Naive thymus-derived CD4-positive, alpha-beta T cell (primary cell): ENCODE measurements at regions not wholly inside any gene's neighbourhood (a gene's known extent, or its start where the extent isn't known, plus 50 kb on each side); places are given as distances from the start of the nearest gene placed in this dataset.

Experiments used
- ATAC-seq: fragments of 150-1000 bp; cut with Tn5 transposase; 2 replicates; pipeline ENCODE4 v1.10.0; 2021; ENCODE audit warnings: mild to moderate bottlenecking, moderate library complexity
- CTCF ChIA-PET: fragments of 350-600 bp; sonication (Branson Sonifier 250); formaldehyde crosslinking; loops from one replicate; lab custom pipeline; 2021; ENCODE audit warnings: antibody characterized with exemption; lab: Charles Lee
- POLR2A ChIA-PET: fragments of 350-600 bp; sonication (Branson Sonifier 250); formaldehyde crosslinking; loops from one replicate; lab custom pipeline; 2021; ENCODE audit warnings: antibody characterized with exemption, inconsistent platforms; lab: Charles Lee
- DNase-seq, 9 donors: peaks; one replicate each; pipeline versions ENCODE4 v3.0.0 to v3.0.0-alpha.2; 2020 to 2022; ENCODE audit warnings: mixed read lengths in 1 of 9
- H3K27ac ChIP-seq: one replicate; pipeline ENCODE4 v1.7.0; 2013; ENCODE audit warnings: mild to moderate bottlenecking, low read depth, low read length, moderate library complexity
- H3K27me3 ChIP-seq, 2 donors: one replicate each; pipeline ENCODE4 v1.7.0; 2013; ENCODE audit warnings: low read length in 2 of 2, mild to moderate bottlenecking in 2 of 2, moderate library complexity in 2 of 2; ENCODE audit not compliant: control insufficient read depth in 2 of 2, insufficient read depth in 2 of 2
- H3K36me3 ChIP-seq, 3 experiments: 1 replicate in 2 of 3; 2 replicates in 1 of 3; pipeline ENCODE4 v1.7.0; 2013; ENCODE audit warnings: low read length in 3 of 3, mild to moderate bottlenecking in 3 of 3, moderate library complexity in 1 of 3; ENCODE audit not compliant: insufficient read depth in 3 of 3, control insufficient read depth in 2 of 3
- H3K4me1 ChIP-seq, 2 donors: one replicate each; pipeline ENCODE4 v1.7.0; 2013; ENCODE audit warnings: low read length in 2 of 2, mild to moderate bottlenecking in 2 of 2, moderate library complexity in 1 of 2; ENCODE audit not compliant: control insufficient read depth in 2 of 2, insufficient read depth in 2 of 2
- H3K4me3 ChIP-seq: 2 replicates; pipeline ENCODE4 v1.7.0; 2013; ENCODE audit warnings: mild to moderate bottlenecking, low read length
- H3K9me3 ChIP-seq, 3 experiments: 1 replicate in 2 of 3; 2 replicates in 1 of 3; pipeline ENCODE4 v1.7.0; 2013; ENCODE audit warnings: low read length in 3 of 3; ENCODE audit not compliant: control insufficient read depth in 2 of 3
- H3K27ac Mint-ChIP-seq, 9 donors: one replicate each; pipeline ENCODE4 v1.8.0; 2020 to 2022; ENCODE audit warnings: mixed read lengths in 9 of 9, mild to moderate bottlenecking in 8 of 9, moderate library complexity in 5 of 9, inconsistent platforms in 2 of 9
- H3K27me3 Mint-ChIP-seq, 5 donors: one replicate each; pipeline ENCODE4 v1.8.0; 2021 to 2022; ENCODE audit warnings: mixed read lengths in 5 of 5, mild to moderate bottlenecking in 1 of 5
- H3K36me3 Mint-ChIP-seq, 5 donors: one replicate each; pipeline ENCODE4 v1.8.0; 2020 to 2022; ENCODE audit warnings: mixed read lengths in 5 of 5, mild to moderate bottlenecking in 3 of 5, inconsistent platforms in 1 of 5
- H3K4me1 Mint-ChIP-seq, 7 donors: one replicate each; pipeline ENCODE4 v1.8.0; 2020 to 2022; ENCODE audit warnings: mixed read lengths in 7 of 7, mild to moderate bottlenecking in 3 of 7, inconsistent platforms in 1 of 7
- H3K4me3 Mint-ChIP-seq, 10 donors: one replicate each; pipeline ENCODE4 v1.8.0; 2020 to 2022; ENCODE audit warnings: mild to moderate bottlenecking in 10 of 10, mixed read lengths in 10 of 10, moderate library complexity in 6 of 10, inconsistent platforms in 2 of 10
- H3K9me3 Mint-ChIP-seq, 11 donors: one replicate each; pipeline ENCODE4 v1.8.0; 2020 to 2022; ENCODE audit warnings: mixed read lengths in 11 of 11, mild to moderate bottlenecking in 4 of 11, inconsistent platforms in 1 of 11, moderate library complexity in 1 of 11
- intact Hi-C, 2 donors: fragments of 100-400 bp; cut with micrococcal nuclease; formaldehyde crosslinking; loops; one replicate each; pipeline ENCODE4 v1.15.1; 2023

DNA sequence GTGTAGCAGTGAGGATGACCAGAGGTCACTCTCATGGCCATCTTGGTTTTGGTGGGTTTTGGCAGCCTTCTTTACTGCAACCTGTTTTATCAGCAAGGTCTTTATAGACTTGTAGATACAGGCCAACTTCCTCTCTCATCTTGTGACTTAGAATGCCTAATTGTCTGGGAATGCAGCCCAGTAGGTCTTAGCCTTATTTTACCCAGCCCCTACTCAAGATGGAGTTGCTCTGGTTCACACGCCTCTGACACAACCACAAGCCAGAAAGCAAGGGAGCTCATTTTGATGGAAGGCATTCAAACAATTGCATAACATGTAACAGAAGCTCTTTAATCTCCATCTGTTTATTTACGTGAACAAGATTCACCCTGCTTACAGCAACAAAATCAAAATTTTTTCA is 492.0 kb upstream of the SULF2 start:
- H3K27me3 ChIP-seq, result no peaks in the 10 kb centered on the region
- Mint-ChIP-seq H3K27ac (no peak overlapping the region), H3K36me3 (peaks cover 0 to 4% (median 0%) of the 10 kb centered on the region in 5 donors), H3K9me3 (peaks cover 0 to 23% (median 5%) of the 10 kb centered on the region in 11 donors), H3K4me1 (no peaks in the 10 kb centered on the region), H3K4me3 (no peak overlapping the region), H3K27me3 (peaks cover 2 to 36% (median 31%) of the 10 kb centered on the region in 5 donors)
- no peaks in the 10 kb centered on the region for H3K4me1 ChIP-seq
- no peak overlapping the region for H3K4me3 ChIP-seq
- intact Hi-C loops, result no loop called here
- no peaks in the 10 kb centered on the region for H3K36me3 ChIP-seq
- DNase-seq, result no peak
- no peaks in the 10 kb centered on the region for H3K9me3 ChIP-seq
- ATAC-seq, result no peak
- CTCF ChIA-PET, result no interaction called here
- H3K27ac ChIP-seq, result no peak overlapping the region
- POLR2A ChIA-PET, result no interaction called here

DNA sequence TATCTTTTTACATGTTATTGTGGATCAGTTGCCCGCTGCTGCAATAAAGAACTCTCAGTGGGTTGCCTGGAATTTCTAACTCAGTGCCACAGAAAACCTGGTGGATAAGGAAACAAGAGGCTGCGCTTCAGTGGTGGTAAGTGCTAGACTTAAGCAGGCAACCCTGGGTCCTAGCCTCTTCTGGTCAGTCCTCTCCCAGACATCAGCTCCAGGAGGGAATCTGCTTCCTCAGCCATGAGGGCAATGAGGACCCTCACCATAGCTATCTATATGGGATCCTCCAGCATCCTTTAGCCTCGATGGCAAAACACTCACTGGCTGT is 490.7 kb upstream of the SULF2 start:
- Mint-ChIP-seq H3K4me1 (no peaks in the 10 kb centered on the region), H3K36me3 (peaks cover 0 to 4% (median 0%) of the 10 kb centered on the region in 5 donors), H3K9me3 (peaks cover 0 to 23% (median 5%) of the 10 kb centered on the region in 11 donors), H3K4me3 (no peak overlapping the region), H3K27me3 (peaks cover 4 to 35% (median 29%) of the 10 kb centered on the region in 5 donors), H3K27ac (no peak overlapping the region)
- Histone ChIP-seq H3K4me3 (no peak overlapping the region), H3K4me1 (no peaks in the 10 kb centered on the region), H3K27ac (no peak overlapping the region), H3K9me3 (no peaks in the 10 kb centered on the region), H3K36me3 (no peaks in the 10 kb centered on the region), H3K27me3 (no peaks in the 10 kb centered on the region)
- ATAC-seq (no peak), DNase-seq (no peak)
- intact Hi-C loops, result no loop called here
- ChIA-PET POLR2A (no interaction called here), CTCF (no interaction called here)

DNA sequence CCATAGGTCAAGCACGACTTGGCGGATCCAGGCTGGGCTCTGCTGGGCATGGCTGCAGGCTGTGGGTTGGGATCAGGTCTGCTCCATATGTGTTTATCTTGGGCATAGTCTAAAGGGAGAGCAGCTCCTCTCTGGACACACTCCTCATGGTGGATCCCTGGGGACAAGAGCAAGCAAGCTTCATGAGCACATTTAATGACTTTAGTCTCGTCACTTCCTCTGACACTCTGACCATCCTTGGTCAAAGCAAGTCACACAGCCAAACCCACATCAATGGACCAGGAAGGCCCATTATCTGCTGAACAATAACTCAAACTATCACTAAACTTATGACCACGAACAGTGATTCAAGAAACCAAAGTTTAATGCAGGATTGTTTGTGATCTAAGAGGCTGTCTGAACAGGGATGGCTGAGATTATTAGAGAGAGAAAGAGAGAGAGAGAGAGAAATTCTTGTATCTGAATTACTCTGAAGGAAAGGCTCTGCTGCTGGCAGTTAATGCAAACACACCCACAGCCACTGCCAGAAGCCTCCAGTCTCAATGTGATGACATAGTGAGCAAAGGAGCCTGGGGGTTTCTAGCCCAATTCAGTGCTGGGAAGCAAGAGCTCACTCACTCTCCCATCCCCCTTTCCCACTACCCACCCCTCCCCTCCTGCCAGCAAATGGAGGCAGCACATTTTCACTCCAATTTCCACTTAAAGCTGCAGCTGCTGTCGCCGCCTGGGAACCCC is 490.2 kb upstream of the SULF2 start:
- intact Hi-C loops, result no loop called here
- Mint-ChIP-seq H3K27me3 (peaks cover 4 to 32% (median 29%) of the 10 kb centered on the region in 5 donors), H3K9me3 (peaks cover 0 to 23% (median 5%) of the 10 kb centered on the region in 11 donors), H3K36me3 (peaks cover 0 to 4% (median 0%) of the 10 kb centered on the region in 5 donors), H3K4me1 (no peaks in the 10 kb centered on the region), H3K4me3 (no peak overlapping the region), H3K27ac (no peak overlapping the region)
- ChIA-PET POLR2A (no interaction called here), CTCF (no interaction called here)
- Histone ChIP-seq H3K27me3 (no peaks in the 10 kb centered on the region), H3K4me3 (no peak overlapping the region), H3K9me3 (no peaks in the 10 kb centered on the region), H3K27ac (no peak overlapping the region), H3K36me3 (no peaks in the 10 kb centered on the region), H3K4me1 (no peaks in the 10 kb centered on the region)
- no peak for DNase-seq
- no peak for ATAC-seq

DNA sequence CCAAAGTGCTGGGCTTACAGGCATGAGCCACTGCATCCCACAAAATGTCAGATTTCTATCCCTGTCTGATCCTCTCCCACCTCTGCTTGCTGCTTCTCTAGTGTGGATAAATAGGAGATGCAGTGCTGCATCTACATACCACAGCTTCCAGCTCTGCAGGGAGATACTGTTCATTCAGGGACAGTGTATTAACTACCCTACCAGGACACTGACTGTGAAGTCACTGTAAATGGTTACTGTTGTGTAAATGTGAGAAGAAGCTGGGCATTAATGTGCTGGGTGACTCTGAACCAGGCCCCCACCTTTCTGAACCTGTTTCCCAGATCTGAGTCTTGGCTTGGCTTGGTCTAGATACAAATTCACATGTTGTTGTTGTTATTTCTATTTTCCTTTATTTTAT is 488.6 kb upstream of the SULF2 start:
- no peak overlapping the region for H3K4me3 Mint-ChIP-seq
- intact Hi-C loops, result no loop called here
- H3K9me3 Mint-ChIP-seq, result peaks cover 0 to 23% (median 5%) of the 10 kb centered on the region in 11 donors
- ChIA-PET POLR2A (no interaction called here), CTCF (no interaction called here)
- Histone ChIP-seq H3K4me1 (no peaks in the 10 kb centered on the region), H3K9me3 (no peaks in the 10 kb centered on the region), H3K4me3 (no peak overlapping the region), H3K36me3 (no peaks in the 10 kb centered on the region), H3K27me3 (no peaks in the 10 kb centered on the region), H3K27ac (no peak overlapping the region)
- no peaks in the 10 kb centered on the region for H3K4me1 Mint-ChIP-seq
- H3K27me3 Mint-ChIP-seq, result peaks cover 4 to 33% (median 29%) of the 10 kb centered on the region in 5 donors
- ATAC-seq (no peak), DNase-seq (no peak)
- H3K27ac Mint-ChIP-seq, result no peak overlapping the region
- H3K36me3 Mint-ChIP-seq, result peaks cover 0 to 4% (median 0%) of the 10 kb centered on the region in 5 donors

DNA sequence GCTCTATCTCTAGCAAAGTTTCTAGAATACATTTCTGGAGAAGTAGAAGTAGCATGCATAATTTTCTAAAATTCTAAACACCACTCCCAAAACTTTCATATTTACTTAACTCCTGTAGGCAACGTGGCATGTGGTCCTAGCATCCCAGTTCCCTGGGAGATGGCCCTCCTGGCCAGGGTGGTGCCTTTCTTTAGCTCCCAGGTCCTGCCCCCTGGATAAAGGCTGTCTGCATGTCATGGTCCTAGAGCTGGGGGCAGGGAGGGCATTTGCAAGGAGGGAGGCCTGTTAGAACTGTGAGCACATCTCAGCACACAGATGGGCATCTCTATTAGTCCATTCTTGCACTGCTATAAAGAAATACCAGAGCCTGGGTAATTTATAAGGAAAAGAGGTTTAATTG is 485.6 kb upstream of the SULF2 start:
- ChIA-PET CTCF (no interaction called here), POLR2A (no interaction called here)
- peaks cover 4 to 23% (median 18%) of the 10 kb centered on the region in 5 donors for H3K27me3 Mint-ChIP-seq
- DNase-seq (no peak), ATAC-seq (no peak)
- Histone ChIP-seq H3K4me1 (no peaks in the 10 kb centered on the region), H3K27me3 (no peaks in the 10 kb centered on the region), H3K36me3 (no peaks in the 10 kb centered on the region), H3K27ac (no peak overlapping the region), H3K4me3 (no peak overlapping the region), H3K9me3 (no peaks in the 10 kb centered on the region)
- H3K9me3 Mint-ChIP-seq, result peaks cover 0 to 23% (median 5%) of the 10 kb centered on the region in 11 donors
- intact Hi-C loops, result no loop called here
- peaks cover 0 to 4% (median 0%) of the 10 kb centered on the region in 5 donors for H3K36me3 Mint-ChIP-seq
- H3K4me1 Mint-ChIP-seq, result no peaks in the 10 kb centered on the region
- no peak overlapping the region for H3K4me3 Mint-ChIP-seq
- no peak overlapping the region for H3K27ac Mint-ChIP-seq

DNA sequence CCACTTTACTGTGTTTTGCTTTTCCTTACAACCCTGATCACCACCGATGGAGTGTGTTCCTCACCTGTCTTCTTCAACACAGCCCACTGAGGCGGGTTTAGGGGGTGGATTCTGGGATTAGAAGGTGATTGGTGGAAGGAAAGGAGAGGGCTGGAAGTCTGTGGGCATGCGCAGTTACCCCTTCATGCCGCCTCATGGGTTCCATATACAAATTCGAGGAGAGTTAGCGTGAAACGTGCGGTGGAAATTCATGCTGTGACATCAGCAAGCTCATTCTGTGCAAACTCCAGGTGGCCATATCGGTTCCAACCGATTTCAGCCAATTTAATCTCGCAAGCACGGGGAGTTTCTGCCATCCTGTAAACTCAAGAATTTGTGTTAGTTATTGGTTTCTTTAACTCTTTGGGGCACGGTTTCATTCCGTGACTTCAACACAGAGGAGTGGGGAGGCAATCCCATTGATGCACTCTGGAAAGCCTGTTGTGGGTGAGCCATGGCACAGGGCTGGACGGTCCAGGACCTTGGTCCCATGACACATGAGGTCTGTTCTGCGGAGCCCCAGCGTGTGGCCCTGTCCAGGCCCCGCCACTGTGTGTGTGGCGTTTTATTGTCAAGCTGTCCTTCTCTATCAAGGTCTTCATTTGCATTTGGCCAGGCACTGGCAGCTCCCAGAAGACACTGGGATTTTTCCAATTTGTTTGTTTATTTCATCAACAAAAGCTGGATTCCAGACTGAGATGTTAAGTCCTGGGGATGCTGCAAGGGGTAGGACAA is 482.8 kb upstream of the SULF2 start:
- no peaks in the 10 kb centered on the region for H3K36me3 ChIP-seq
- H3K9me3 ChIP-seq, result no peaks in the 10 kb centered on the region
- H3K4me1 ChIP-seq, result no peaks in the 10 kb centered on the region
- H3K4me1 Mint-ChIP-seq, result no peaks in the 10 kb centered on the region
- no peak overlapping the region for H3K4me3 Mint-ChIP-seq
- DNase-seq (no peak), ATAC-seq (no peak)
- H3K9me3 Mint-ChIP-seq, result peaks cover 0 to 9% (median 2%) of the 10 kb centered on the region in 11 donors
- intact Hi-C loops, result no loop called here
- no peak overlapping the region for H3K27ac Mint-ChIP-seq
- no peak overlapping the region for H3K27ac ChIP-seq
- no peaks in the 10 kb centered on the region for H3K36me3 Mint-ChIP-seq
- CTCF ChIA-PET, result no interaction called here
- POLR2A ChIA-PET, result no interaction called here
- H3K4me3 ChIP-seq, result no peak overlapping the region
- no peaks in the 10 kb centered on the region for H3K27me3 ChIP-seq
- H3K27me3 Mint-ChIP-seq, result peaks cover 4 to 16% (median 13%) of the 10 kb centered on the region in 5 donors
